OCI-LY3 (cell line): ENCODE measurements at regions not wholly inside any gene's neighbourhood (a gene's known extent, or its start where the extent isn't known, plus 50 kb on each side); places are given as distances from the start of the nearest gene placed in this dataset.

Experiments
- CTCF ChIP-seq: fragments of 200-600, 300-600 bp; sonication (generic); IDR thresholded peaks from 2 replicates; pipeline ENCODE4 v1.5.1; 2014; ENCODE audit warnings: antibody characterized with exemption, low read length, low read depth
- EZH2phosphoT487 ChIP-seq: fragments of 200-600 bp; shearing (Covaris generic); IDR thresholded peaks from 2 replicates; pipeline ENCODE4 v1.6.1; 2018; ENCODE audit warnings: antibody characterized with exemption, mixed run types, low read depth

- no peak for TF ChIP-seq CTCF
- TF ChIP-seq EZH2phosphoT487, result no peak
Measured at GRCh38 chrX:78593701-78594100, 65.4 kb downstream of the RTL3 start.
